ENCODE measurements at regions not wholly inside any gene's neighbourhood (a gene's known extent, or its start where the extent isn't known, plus 50 kb on each side); places are given as distances from the start of the nearest gene placed in this dataset.

- TF ChIP-seq YY1 (IDR thresholded peaks at IDR 0.05; ENCODE audit: low read depth), result no peak
- TF ChIP-seq RCOR1 (IDR thresholded peaks at IDR 0.05; ENCODE audit: low read length), result no peak
- no peak for TF ChIP-seq ZBTB33 (IDR thresholded peaks at IDR 0.05; ENCODE audit: borderline replicate concordance, low read depth)
- no peak for TF ChIP-seq RFX5 (IDR thresholded peaks at IDR 0.05; ENCODE audit: low read length)
- TF ChIP-seq RAD21 (IDR thresholded peaks at IDR 0.05; ENCODE audit: low read length), result no peak
- no peak for TF ChIP-seq TEAD4 (IDR thresholded peaks at IDR 0.05; ENCODE audit: borderline replicate concordance, insufficient read depth)
- Histone ChIP-seq H3K36me3 (replicated peaks in 1 of 2; ENCODE audit: control insufficient read depth in 1 of 2, insufficient read depth in 2 of 2, low read length in 1 of 2) (no peaks in the 10 kb centered on the region), H4K20me1 (ENCODE audit: insufficient read depth) (no peaks in the 10 kb centered on the region), H3K79me2 (ENCODE audit: insufficient read depth) (no peaks in the 10 kb centered on the region), H3K4me1 (ENCODE audit: control insufficient read depth in 1 of 2, insufficient read depth in 2 of 2, low read depth in 1 of 2, low read length in 1 of 2) (no peaks in the 10 kb centered on the region), H3K27me3 (ENCODE audit: insufficient read depth) (no peaks in the 10 kb centered on the region), H3K27ac (ENCODE audit: low read depth in 2 of 2, low read length in 1 of 2) (no peak overlapping the region), H2AFZ (ENCODE audit: low read depth) (no peak overlapping the region), H3F3A (replicated peaks; ENCODE audit: insufficient read depth) (no peaks in the 10 kb centered on the region), H3K9me3 (no peaks in the 10 kb centered on the region), H3K4me2 (no peak overlapping the region), H3K9me2 (no peaks in the 10 kb centered on the region), H3K4me3 (ENCODE audit: low read depth in 2 of 2, low read length in 1 of 2) (no peak overlapping the region), H3K9ac (no peak overlapping the region)
- ChIA-PET POLR2A (interaction anchor here (0.7 kb wide), 1 partner anchor 1084 kb away, joined by 3 read pairs; no protein-coding TSS in a partner anchor), CTCF (interaction anchor here (0.9 to 1.0 kb wide), 2 partner anchors 1087 kb away, joined by 3 read pairs; no protein-coding TSS in a partner anchor)
- 82% methylated on average over 20 of the region's 23 CpGs for WGBS (ENCODE audit: low lambda C conversion rate)
- no peak for DNase-seq
Observed at GRCh38 chr6:44627091-44627882, 239.8 kb downstream of the CDC5L start.

- Histone ChIP-seq H3K4me2 (no peak overlapping the region), H3K27ac (ENCODE audit: low read depth in 2 of 2, low read length in 1 of 2) (no peak overlapping the region), H3K4me1 (ENCODE audit: control insufficient read depth in 1 of 2, insufficient read depth in 2 of 2, low read depth in 1 of 2, low read length in 1 of 2) (no peaks in the 10 kb centered on the region), H3K79me2 (ENCODE audit: insufficient read depth) (no peaks in the 10 kb centered on the region), H3K36me3 (replicated peaks in 1 of 2; ENCODE audit: control insufficient read depth in 1 of 2, insufficient read depth in 2 of 2, low read length in 1 of 2) (no peaks in the 10 kb centered on the region), H3K27me3 (ENCODE audit: insufficient read depth) (no peaks in the 10 kb centered on the region), H3K9ac (no peak overlapping the region), H2AFZ (ENCODE audit: low read depth) (no peak overlapping the region), H4K20me1 (ENCODE audit: insufficient read depth) (no peaks in the 10 kb centered on the region), H3K4me3 (ENCODE audit: low read depth in 2 of 2, low read length in 1 of 2) (no peak overlapping the region), H3K9me2 (no peaks in the 10 kb centered on the region), H3F3A (replicated peaks; ENCODE audit: insufficient read depth) (no peaks in the 10 kb centered on the region), H3K9me3 (no peaks in the 10 kb centered on the region)
- ChIA-PET POLR2A (interaction anchor here (0.7 kb wide), 1 partner anchor 1084 kb away, joined by 3 read pairs; no protein-coding TSS in a partner anchor), CTCF (interaction anchor here (0.9 to 3.6 kb wide), 2 partner anchors 19 to 1087 kb away, joined by 3 to 17 read pairs; no protein-coding TSS in a partner anchor)
- WGBS (ENCODE audit: low lambda C conversion rate), result 76% methylated on average over 7 of the region's 7 CpGs
- no peak for DNase-seq
- TF ChIP-seq FOSL2 (IDR thresholded peaks at IDR 0.05; ENCODE audit: borderline replicate concordance, low read depth), result no peak
- TF ChIP-seq TCF12 (IDR thresholded peaks at IDR 0.05), result no peak
- no peak for TF ChIP-seq SIN3A (IDR thresholded peaks at IDR 0.05; ENCODE audit: borderline replicate concordance, low read depth, low read length)
- no peak for TF ChIP-seq RXRA (IDR thresholded peaks at IDR 0.05; ENCODE audit: borderline replicate concordance, low read depth)
- no peak for TF ChIP-seq SMC3 (IDR thresholded peaks at IDR 0.05; ENCODE audit: low read depth, low read length)
Observed at GRCh38 chr6:44627883-44628271, 240.4 kb downstream of the CDC5L start.

Data from SK-N-SH (cell line).